SK-N-MC (cell line): ENCODE measurements at regions not wholly inside any gene's neighbourhood (a gene's known extent, or its start where the extent isn't known, plus 50 kb on each side); places are given as distances from the start of the nearest gene placed in this dataset.

Source experiments
- EZH2 ChIP-seq: fragments of 200-600 bp; sonication (generic); IDR thresholded peaks from one replicate; pipeline ENCODE4 v1.6.1; 2017; ENCODE audit warnings: antibody characterized with exemption
- FOXP2 ChIP-seq: optimal IDR thresholded peaks from 2 replicates; pipeline ENCODE3; 2011; ENCODE audit warnings: mild to moderate bottlenecking, moderate library complexity; ENCODE audit not compliant: insufficient read depth; ENCODE audit errors: extremely low read length, control extremely low read depth
- POLR2AphosphoS5 ChIP-seq: IDR thresholded peaks from 2 replicates; pipeline ENCODE4 v1.6.1; 2012; ENCODE audit warnings: mild to moderate bottlenecking, low read depth, low read length, borderline replicate concordance

DNA sequence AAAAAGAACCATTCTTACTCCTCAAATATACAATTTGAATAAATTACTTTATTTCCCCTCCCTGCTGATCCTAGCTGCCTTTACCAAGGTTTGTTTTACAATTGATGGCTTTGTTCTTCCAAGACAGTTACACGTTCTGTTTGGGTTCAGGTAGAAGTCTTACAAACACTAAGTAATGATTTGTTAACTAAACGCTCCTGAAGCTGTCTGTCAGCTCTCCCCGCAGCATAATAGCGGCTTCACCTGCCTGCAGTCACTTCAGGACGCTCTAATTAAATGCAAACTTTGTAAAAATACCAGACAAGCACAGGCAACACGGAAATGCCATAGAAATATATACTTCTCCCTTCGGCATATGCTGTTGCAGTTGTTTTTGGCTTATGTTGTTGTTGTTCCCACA is 176.4 kb upstream of the MDFIC2 start:
- TF ChIP-seq POLR2AphosphoS5: no peak
- no peak for TF ChIP-seq EZH2
- TF ChIP-seq FOXP2: no peak
